ENCODE measurements at regions not wholly inside any gene's neighbourhood (a gene's known extent, or its start where the extent isn't known, plus 50 kb on each side); places are given as distances from the start of the nearest gene placed in this dataset.

DNA sequence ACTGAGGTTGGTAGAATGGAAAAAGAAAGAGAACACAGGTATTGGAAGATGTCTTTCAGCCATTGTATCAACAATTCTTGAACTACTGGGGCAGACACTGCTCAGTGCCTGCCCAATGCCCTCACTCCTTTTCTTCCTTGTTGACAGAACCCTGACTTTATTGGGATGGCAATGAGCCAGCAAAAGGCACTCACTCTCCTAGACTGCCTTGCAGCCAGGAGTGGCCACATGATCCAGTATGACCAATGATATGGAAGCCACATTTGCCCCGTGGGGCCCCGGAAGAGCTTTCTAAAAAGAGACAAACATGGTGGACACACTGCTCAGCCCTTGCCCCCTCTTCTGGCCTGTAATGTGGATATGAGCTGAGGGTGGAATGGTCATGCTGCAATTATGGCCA, 88.6 kb upstream of the ZNF716 start:
- Mint-ChIP-seq H3K4me1 (no peaks in the 10 kb centered on the region), H3K27me3 (no peaks in the 10 kb centered on the region), H3K9me3 (peaks cover 11 to 75% (median 34%) of the 10 kb centered on the region in 11 donors), H3K27ac (no peak overlapping the region), H3K36me3 (peaks cover 4 to 17% (median 5%) of the 10 kb centered on the region in 5 donors), H3K4me3 (no peak overlapping the region)
- Histone ChIP-seq H3K36me3 (ENCODE audit: control insufficient read depth in 2 of 3, insufficient read depth in 3 of 3, low read length in 3 of 3) (no peaks in the 10 kb centered on the region), H3K4me3 (ENCODE audit: low read length) (no peak overlapping the region), H3K4me1 (ENCODE audit: control insufficient read depth in 2 of 2, insufficient read depth in 2 of 2, low read length in 2 of 2) (no peaks in the 10 kb centered on the region), H3K27me3 (ENCODE audit: control insufficient read depth in 2 of 2, insufficient read depth in 2 of 2, low read length in 2 of 2) (no peaks in the 10 kb centered on the region), H3K27ac (ENCODE audit: low read depth, low read length) (no peak overlapping the region), H3K9me3 (ENCODE audit: control insufficient read depth in 2 of 3, low read length in 3 of 3) (peaks cover 0 to 47% (median 0%) of the 10 kb centered on the region in 3 experiments)
- intact Hi-C loops (cut with micrococcal nuclease) = no loop called here
- ChIA-PET CTCF (no interaction called here), POLR2A (no interaction called here)
- no peak for DNase-seq
- ATAC-seq = no peak

GRCh38 chr7:57362868-57363267, 87.1 kb upstream of the ZNF716 start:
- POLR2A ChIA-PET = no interaction called here
- no peak for ATAC-seq
- no peak for DNase-seq
- H3K9me3 ChIP-seq (ENCODE audit: control insufficient read depth in 2 of 3, low read length in 3 of 3) = peaks cover 0 to 58% (median 0%) of the 10 kb centered on the region in 3 experiments
- no peaks in the 10 kb centered on the region for H3K36me3 ChIP-seq (ENCODE audit: control insufficient read depth in 2 of 3, insufficient read depth in 3 of 3, low read length in 3 of 3)
- H3K27me3 ChIP-seq (ENCODE audit: control insufficient read depth in 2 of 2, insufficient read depth in 2 of 2, low read length in 2 of 2) = no peaks in the 10 kb centered on the region
- peaks cover 4 to 20% (median 9%) of the 10 kb centered on the region in 5 donors for H3K36me3 Mint-ChIP-seq
- H3K27me3 Mint-ChIP-seq = no peaks in the 10 kb centered on the region
- no peak overlapping the region for H3K4me3 Mint-ChIP-seq
- no peaks in the 10 kb centered on the region for H3K4me1 Mint-ChIP-seq
- intact Hi-C loops (cut with micrococcal nuclease) = no loop called here
- H3K27ac Mint-ChIP-seq = no peak overlapping the region
- H3K27ac ChIP-seq (ENCODE audit: low read depth, low read length) = no peak overlapping the region
- H3K4me3 ChIP-seq (ENCODE audit: low read length) = no peak overlapping the region
- H3K9me3 Mint-ChIP-seq = peaks cover 20 to 76% (median 38%) of the 10 kb centered on the region in 11 donors
- no peaks in the 10 kb centered on the region for H3K4me1 ChIP-seq (ENCODE audit: control insufficient read depth in 2 of 2, insufficient read depth in 2 of 2, low read length in 2 of 2)
- CTCF ChIA-PET = interaction anchor here (0.5 kb wide), 1 partner anchor 10 kb away, joined by 3 read pairs; no protein-coding TSS in a partner anchor

GRCh38 chr7:57363321-57363720, 86.7 kb upstream of the ZNF716 start:
- Mint-ChIP-seq H3K4me1 (no peaks in the 10 kb centered on the region), H3K9me3 (peaks cover 23 to 77% (median 41%) of the 10 kb centered on the region in 11 donors), H3K4me3 (no peak overlapping the region), H3K27me3 (no peaks in the 10 kb centered on the region), H3K36me3 (peaks cover 4 to 20% (median 9%) of the 10 kb centered on the region in 5 donors), H3K27ac (no peak overlapping the region)
- CTCF ChIA-PET = no interaction called here
- H3K4me1 ChIP-seq (ENCODE audit: control insufficient read depth in 2 of 2, insufficient read depth in 2 of 2, low read length in 2 of 2) = no peaks in the 10 kb centered on the region
- peaks cover 0 to 58% (median 0%) of the 10 kb centered on the region in 3 experiments for H3K9me3 ChIP-seq (ENCODE audit: control insufficient read depth in 2 of 3, low read length in 3 of 3)
- ATAC-seq (no peak), DNase-seq (no peak)
- no peak overlapping the region for H3K27ac ChIP-seq (ENCODE audit: low read depth, low read length)
- no peaks in the 10 kb centered on the region for H3K36me3 ChIP-seq (ENCODE audit: control insufficient read depth in 2 of 3, insufficient read depth in 3 of 3, low read length in 3 of 3)
- POLR2A ChIA-PET = no interaction called here
- no peak overlapping the region for H3K4me3 ChIP-seq (ENCODE audit: low read length)
- no peaks in the 10 kb centered on the region for H3K27me3 ChIP-seq (ENCODE audit: control insufficient read depth in 2 of 2, insufficient read depth in 2 of 2, low read length in 2 of 2)
- intact Hi-C loops (cut with micrococcal nuclease) = no loop called here

DNA sequence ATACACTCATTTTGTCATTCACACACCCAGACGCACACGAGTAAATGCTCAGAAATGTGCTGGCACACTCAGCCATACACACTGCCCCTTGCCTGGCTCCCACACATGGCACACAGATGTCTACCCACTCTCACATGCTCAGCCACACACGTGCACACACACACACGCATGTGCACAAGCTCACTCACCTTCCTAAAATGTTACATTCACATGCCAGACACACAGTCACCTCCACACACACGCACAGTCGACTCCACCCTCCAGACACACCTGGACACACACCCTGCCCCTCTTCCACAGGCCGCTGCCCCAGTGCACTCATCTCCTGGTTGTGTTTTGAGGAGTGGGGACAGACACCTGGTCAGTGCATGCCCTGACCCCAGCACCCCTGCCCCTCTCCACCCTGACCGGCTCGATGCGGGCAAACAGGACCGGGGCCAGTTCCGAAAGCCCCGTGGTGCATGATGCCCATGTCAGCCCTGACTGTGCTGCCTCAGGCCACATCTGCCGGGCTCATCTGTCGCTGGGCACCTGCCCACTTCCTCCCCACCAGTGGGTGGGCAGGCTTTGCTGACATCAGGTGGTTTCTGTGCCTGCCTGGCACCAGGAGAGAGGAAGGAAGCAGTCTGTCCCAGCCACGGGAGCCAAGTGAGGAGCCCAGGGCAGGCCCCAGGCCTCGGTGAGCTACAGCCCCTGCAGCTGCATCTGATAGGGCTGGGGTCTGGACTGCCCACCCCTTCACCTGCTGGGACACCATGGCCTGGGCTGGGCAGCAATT, 84.9 kb upstream of the ZNF716 start:
- Mint-ChIP-seq H3K36me3 (peaks cover 3 to 14% (median 7%) of the 10 kb centered on the region in 5 donors), H3K27ac (no peak overlapping the region), H3K4me3 (no peak overlapping the region), H3K9me3 (peaks cover 18 to 77% (median 30%) of the 10 kb centered on the region in 11 donors), H3K4me1 (no peaks in the 10 kb centered on the region), H3K27me3 (no peaks in the 10 kb centered on the region)
- Histone ChIP-seq H3K4me1 (ENCODE audit: control insufficient read depth in 2 of 2, insufficient read depth in 2 of 2, low read length in 2 of 2) (no peaks in the 10 kb centered on the region), H3K4me3 (ENCODE audit: low read length) (no peak overlapping the region), H3K27ac (ENCODE audit: low read depth, low read length) (no peak overlapping the region), H3K36me3 (ENCODE audit: control insufficient read depth in 2 of 3, insufficient read depth in 3 of 3, low read length in 3 of 3) (no peaks in the 10 kb centered on the region), H3K27me3 (ENCODE audit: control insufficient read depth in 2 of 2, insufficient read depth in 2 of 2, low read length in 2 of 2) (no peaks in the 10 kb centered on the region), H3K9me3 (ENCODE audit: control insufficient read depth in 2 of 3, low read length in 3 of 3) (peaks cover 0 to 46% (median 0%) of the 10 kb centered on the region in 3 experiments)
- intact Hi-C loops (cut with micrococcal nuclease) = no loop called here
- no peak for ATAC-seq
- DNase-seq = no peak
- ChIA-PET CTCF (no interaction called here), POLR2A (no interaction called here)

DNA sequence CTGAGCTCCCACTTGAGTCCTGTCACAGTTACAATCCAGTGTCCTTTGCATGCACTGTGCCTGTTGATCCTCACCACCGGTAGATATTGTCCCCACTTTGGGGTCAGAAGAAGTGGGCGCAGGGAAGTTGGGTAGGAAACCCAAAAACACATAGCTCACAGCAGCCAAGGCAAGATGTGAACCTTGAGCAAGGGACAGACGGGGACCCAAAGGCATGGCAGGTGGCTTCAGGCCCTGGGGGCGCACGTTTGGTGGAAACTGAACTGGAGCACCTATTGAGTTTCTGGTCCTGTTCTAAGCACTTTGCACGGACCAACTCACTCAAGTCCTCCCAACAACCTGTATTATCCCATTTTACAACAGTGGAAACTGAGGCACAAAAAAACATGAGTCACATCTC, 82.8 kb upstream of the ZNF716 start:
- H3K4me1 Mint-ChIP-seq = no peaks in the 10 kb centered on the region
- Histone ChIP-seq H3K9me3 (ENCODE audit: control insufficient read depth in 2 of 3, low read length in 3 of 3) (peaks cover 0 to 37% (median 0%) of the 10 kb centered on the region in 3 experiments), H3K27me3 (ENCODE audit: control insufficient read depth in 2 of 2, insufficient read depth in 2 of 2, low read length in 2 of 2) (no peaks in the 10 kb centered on the region), H3K27ac (ENCODE audit: low read depth, low read length) (no peak overlapping the region), H3K4me3 (ENCODE audit: low read length) (no peak overlapping the region), H3K4me1 (ENCODE audit: control insufficient read depth in 2 of 2, insufficient read depth in 2 of 2, low read length in 2 of 2) (no peaks in the 10 kb centered on the region), H3K36me3 (ENCODE audit: control insufficient read depth in 2 of 3, insufficient read depth in 3 of 3, low read length in 3 of 3) (no peaks in the 10 kb centered on the region)
- ChIA-PET CTCF (no interaction called here), POLR2A (no interaction called here)
- no peak for ATAC-seq
- H3K9me3 Mint-ChIP-seq = peaks cover 15 to 83% (median 32%) of the 10 kb centered on the region in 11 donors
- no peak overlapping the region for H3K27ac Mint-ChIP-seq
- H3K36me3 Mint-ChIP-seq = peaks cover 3 to 11% (median 4%) of the 10 kb centered on the region in 5 donors
- H3K27me3 Mint-ChIP-seq = no peaks in the 10 kb centered on the region
- H3K4me3 Mint-ChIP-seq = no peak overlapping the region
- no peak for DNase-seq
- intact Hi-C loops (cut with micrococcal nuclease) = no loop called here

- DNase-seq = no peak
- no peaks in the 10 kb centered on the region for H3K4me1 Mint-ChIP-seq
Measured at GRCh38 chr7:57370066-57370738, 79.8 kb upstream of the ZNF716 start.

More at GRCh38 chr7:57370066-57370738, 79.8 kb upstream of the ZNF716 start:
- H3K4me3 Mint-ChIP-seq = no peak overlapping the region
- ATAC-seq = no peak
- no peak overlapping the region for H3K4me3 ChIP-seq (ENCODE audit: low read length)
- intact Hi-C loops (cut with micrococcal nuclease) = no loop called here
- no peak overlapping the region for H3K27ac Mint-ChIP-seq
- H3K27ac ChIP-seq (ENCODE audit: low read depth, low read length) = no peak overlapping the region
- no peaks in the 10 kb centered on the region for H3K27me3 ChIP-seq (ENCODE audit: control insufficient read depth in 2 of 2, insufficient read depth in 2 of 2, low read length in 2 of 2)
- ChIA-PET POLR2A (no interaction called here), CTCF (no interaction called here)
- peaks cover 16 to 84% (median 45%) of the 10 kb centered on the region in 11 donors for H3K9me3 Mint-ChIP-seq
- H3K9me3 ChIP-seq (ENCODE audit: control insufficient read depth in 2 of 3, low read length in 3 of 3) = peaks cover 0 to 37% (median 0%) of the 10 kb centered on the region in 3 experiments
- peaks cover 0 to 15% (median 5%) of the 10 kb centered on the region in 5 donors for H3K36me3 Mint-ChIP-seq
- no peaks in the 10 kb centered on the region for H3K27me3 Mint-ChIP-seq
- H3K36me3 ChIP-seq (ENCODE audit: control insufficient read depth in 2 of 3, insufficient read depth in 3 of 3, low read length in 3 of 3) = no peaks in the 10 kb centered on the region
- H3K4me1 ChIP-seq (ENCODE audit: control insufficient read depth in 2 of 2, insufficient read depth in 2 of 2, low read length in 2 of 2) = no peaks in the 10 kb centered on the region

Data from naive thymus-derived CD4-positive, alpha-beta T cell (primary cell).